ENCODE measurements at regions not wholly inside any gene's neighbourhood (a gene's known extent, or its start where the extent isn't known, plus 50 kb on each side); places are given as distances from the start of the nearest gene placed in this dataset.

DNA sequence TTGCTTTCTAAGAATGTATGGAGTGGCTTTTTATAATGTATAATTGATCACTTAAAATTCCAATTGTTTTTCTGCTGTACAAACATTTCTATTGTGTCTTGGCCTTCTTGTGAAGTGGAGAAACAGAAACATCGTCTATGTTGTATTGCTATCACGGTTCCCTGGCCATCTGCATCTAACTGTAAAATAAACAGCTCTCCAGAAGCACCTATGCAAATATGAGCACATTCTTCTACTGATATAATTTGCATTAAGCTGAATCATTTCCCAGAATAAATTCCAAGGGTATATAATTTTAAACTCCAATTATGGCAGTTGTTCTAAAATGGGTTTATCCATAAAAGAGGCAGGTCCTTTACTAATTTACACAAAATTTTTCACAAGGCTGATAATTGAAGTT, 261.6 kb upstream of the STS start:
- no peak overlapping the region for H3K4me3 ChIP-seq (ENCODE audit: low read depth, low read length)
- H3K4me1 ChIP-seq: no peaks in the 10 kb centered on the region
- Mint-ChIP-seq H3K9me3 (ENCODE audit: unreplicated experiment) (no peaks in the 10 kb centered on the region), H3K27me3 (ENCODE audit: insufficient read depth, unreplicated experiment) (no peaks in the 10 kb centered on the region), H3K27ac (ENCODE audit: unreplicated experiment) (no peak overlapping the region), H3K36me3 (ENCODE audit: insufficient read depth, unreplicated experiment) (no peaks in the 10 kb centered on the region), H3K4me1 (ENCODE audit: low read depth, unreplicated experiment) (no peaks in the 10 kb centered on the region), H3K4me3 (ENCODE audit: unreplicated experiment) (no peak overlapping the region)
- ChIA-PET POLR2A (no interaction called here), CTCF (no interaction called here)
- no TSS peak for BruUV-seq (replicated peaks)
- no peak for DNase-seq
- H3K36me3 ChIP-seq (ENCODE audit: control insufficient read depth, insufficient read depth, low read length): no peaks in the 10 kb centered on the region
- TF ChIP-seq, protein P1, sequence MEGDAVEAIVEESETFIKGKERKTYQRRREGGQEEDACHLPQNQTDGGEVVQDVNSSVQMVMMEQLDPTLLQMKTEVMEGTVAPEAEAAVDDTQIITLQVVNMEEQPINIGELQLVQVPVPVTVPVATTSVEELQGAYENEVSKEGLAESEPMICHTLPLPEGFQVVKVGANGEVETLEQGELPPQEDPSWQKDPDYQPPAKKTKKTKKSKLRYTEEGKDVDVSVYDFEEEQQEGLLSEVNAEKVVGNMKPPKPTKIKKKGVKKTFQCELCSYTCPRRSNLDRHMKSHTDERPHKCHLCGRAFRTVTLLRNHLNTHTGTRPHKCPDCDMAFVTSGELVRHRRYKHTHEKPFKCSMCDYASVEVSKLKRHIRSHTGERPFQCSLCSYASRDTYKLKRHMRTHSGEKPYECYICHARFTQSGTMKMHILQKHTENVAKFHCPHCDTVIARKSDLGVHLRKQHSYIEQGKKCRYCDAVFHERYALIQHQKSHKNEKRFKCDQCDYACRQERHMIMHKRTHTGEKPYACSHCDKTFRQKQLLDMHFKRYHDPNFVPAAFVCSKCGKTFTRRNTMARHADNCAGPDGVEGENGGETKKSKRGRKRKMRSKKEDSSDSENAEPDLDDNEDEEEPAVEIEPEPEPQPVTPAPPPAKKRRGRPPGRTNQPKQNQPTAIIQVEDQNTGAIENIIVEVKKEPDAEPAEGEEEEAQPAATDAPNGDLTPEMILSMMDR (IDR thresholded peaks at IDR 0.05; ENCODE audit: insufficient read depth in 1 of 2, low read depth in 1 of 2, low read length in 1 of 2, severe bottlenecking in 1 of 2, unreplicated experiment in 1 of 2): no peak
- H3K9me3 ChIP-seq: no peaks in the 10 kb centered on the region
- H3K27me3 ChIP-seq (replicated peaks; ENCODE audit: control insufficient read depth, insufficient read depth, low read length): no peaks in the 10 kb centered on the region
- intact Hi-C loops (cut with micrococcal nuclease; ENCODE audit: unreplicated experiment): no loop called here

DNA sequence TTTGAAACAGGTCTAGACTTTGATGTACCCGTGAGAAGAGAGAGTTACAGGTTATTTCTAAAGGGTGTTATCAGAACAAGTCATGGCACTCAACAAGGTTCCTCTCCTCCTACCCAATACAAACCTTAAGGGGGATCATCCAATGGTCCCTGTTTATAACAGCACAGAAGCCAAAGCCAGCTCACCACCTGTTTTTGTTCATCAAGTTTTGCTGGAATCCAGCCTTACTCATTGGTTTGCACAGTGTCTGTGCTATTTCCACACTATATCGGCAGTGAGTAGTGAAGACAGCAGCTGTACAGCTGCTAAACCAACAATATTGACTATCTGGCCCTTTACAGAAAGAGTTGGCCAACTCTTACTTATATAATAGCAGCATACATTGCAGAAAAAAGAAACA, 262.1 kb upstream of the STS start:
- ChIA-PET POLR2A (no interaction called here), CTCF (no interaction called here)
- H3K9me3 ChIP-seq: no peaks in the 10 kb centered on the region
- H3K4me3 Mint-ChIP-seq (ENCODE audit: unreplicated experiment): no peak overlapping the region
- no peaks in the 10 kb centered on the region for H3K4me1 Mint-ChIP-seq (ENCODE audit: low read depth, unreplicated experiment)
- no peaks in the 10 kb centered on the region for H3K9me3 Mint-ChIP-seq (ENCODE audit: unreplicated experiment)
- no peaks in the 10 kb centered on the region for H3K36me3 ChIP-seq (ENCODE audit: control insufficient read depth, insufficient read depth, low read length)
- H3K4me3 ChIP-seq (ENCODE audit: low read depth, low read length): no peak overlapping the region
- no peak overlapping the region for H3K27ac Mint-ChIP-seq (ENCODE audit: unreplicated experiment)
- no peaks in the 10 kb centered on the region for H3K36me3 Mint-ChIP-seq (ENCODE audit: insufficient read depth, unreplicated experiment)
- no peaks in the 10 kb centered on the region for H3K27me3 ChIP-seq (replicated peaks; ENCODE audit: control insufficient read depth, insufficient read depth, low read length)
- no TSS peak for BruUV-seq (replicated peaks)
- H3K4me1 ChIP-seq: no peaks in the 10 kb centered on the region
- no peak for DNase-seq
- no peaks in the 10 kb centered on the region for H3K27me3 Mint-ChIP-seq (ENCODE audit: insufficient read depth, unreplicated experiment)
- TF ChIP-seq, protein P1 (IDR thresholded peaks at IDR 0.05; ENCODE audit: insufficient read depth in 1 of 2, low read depth in 1 of 2, low read length in 1 of 2, severe bottlenecking in 1 of 2, unreplicated experiment in 1 of 2): no peak
- intact Hi-C loops (cut with micrococcal nuclease; ENCODE audit: unreplicated experiment): no loop called here

DNA sequence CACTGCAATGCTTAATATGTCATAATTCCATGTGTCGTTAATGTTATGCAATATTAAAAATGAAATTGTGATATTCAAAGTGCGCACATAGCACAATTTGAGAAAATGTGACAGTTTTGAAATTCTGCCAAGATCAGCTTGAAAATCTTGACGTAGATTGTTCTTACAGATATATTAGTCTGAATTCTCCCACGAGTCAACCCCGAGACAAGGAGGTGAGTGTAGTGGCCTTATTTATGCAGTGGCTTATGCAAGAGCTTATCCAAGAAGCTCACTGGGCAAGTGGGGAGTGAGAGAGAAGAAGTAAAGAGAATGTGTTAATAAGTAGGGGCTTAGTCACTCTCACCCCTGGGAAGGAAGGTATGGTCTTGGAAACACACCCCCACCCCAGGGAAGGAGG, 286.1 kb upstream of the STS start:
- no peaks in the 10 kb centered on the region for H3K9me3 ChIP-seq
- no peaks in the 10 kb centered on the region for H3K4me1 Mint-ChIP-seq (ENCODE audit: low read depth, unreplicated experiment)
- peaks cover 6% of the 10 kb centered on the region for H3K36me3 Mint-ChIP-seq (ENCODE audit: insufficient read depth, unreplicated experiment)
- no peak for DNase-seq
- no peaks in the 10 kb centered on the region for H3K27me3 ChIP-seq (replicated peaks; ENCODE audit: control insufficient read depth, insufficient read depth, low read length)
- ChIA-PET POLR2A (no interaction called here), CTCF (no interaction called here)
- H3K4me3 Mint-ChIP-seq (ENCODE audit: unreplicated experiment): no peak overlapping the region
- no peaks in the 10 kb centered on the region for H3K36me3 ChIP-seq (ENCODE audit: control insufficient read depth, insufficient read depth, low read length)
- TF ChIP-seq, protein P1 (IDR thresholded peaks at IDR 0.05; ENCODE audit: insufficient read depth in 1 of 2, low read depth in 1 of 2, low read length in 1 of 2, severe bottlenecking in 1 of 2, unreplicated experiment in 1 of 2): no peak
- H3K27me3 Mint-ChIP-seq (ENCODE audit: insufficient read depth, unreplicated experiment): no peaks in the 10 kb centered on the region
- no peaks in the 10 kb centered on the region for H3K4me1 ChIP-seq
- BruUV-seq (replicated peaks): no TSS peak
- H3K4me3 ChIP-seq (ENCODE audit: low read depth, low read length): no peak overlapping the region
- no peak overlapping the region for H3K27ac Mint-ChIP-seq (ENCODE audit: unreplicated experiment)
- peaks cover 9% of the 10 kb centered on the region for H3K9me3 Mint-ChIP-seq (ENCODE audit: unreplicated experiment)
- intact Hi-C loops (cut with micrococcal nuclease; ENCODE audit: unreplicated experiment): no loop called here

Data from Caco-2 (cell line).